Stimulated activated CD4-positive, alpha-beta T cell treated with anti-CD3 and anti-CD28 coated beads, Interleukin-4, amount 100 ng/mL, for 48 hours (primary cell): ENCODE measurements at regions not wholly inside any gene's neighbourhood (a gene's known extent, or its start where the extent isn't known, plus 50 kb on each side); places are given as distances from the start of the nearest gene placed in this dataset.

Experiments used
- DNase-seq, 2 donors: peaks; one replicate each; pipeline ENCODE4 v3.0.0-alpha.2; 2020; ENCODE audit warnings: low read depth in 2 of 2

DNA sequence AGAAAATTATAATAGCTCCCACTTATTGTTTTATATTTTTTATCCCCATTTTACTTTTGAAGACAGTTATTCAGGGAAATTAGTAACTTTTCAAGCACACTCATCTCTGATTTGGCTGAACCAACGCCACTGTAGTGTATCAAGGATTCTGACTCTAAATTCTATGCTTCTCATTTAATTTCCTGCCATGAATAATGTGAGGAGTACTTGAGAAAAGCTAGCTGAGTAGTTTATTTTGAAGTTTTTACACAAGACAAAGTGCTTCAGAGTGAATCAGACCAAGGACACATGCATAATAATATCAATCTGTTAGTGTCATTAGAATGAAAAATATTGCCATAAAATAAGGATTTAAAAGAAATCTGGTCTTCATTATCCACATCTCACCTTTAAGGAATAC lies 329.9 kb downstream of the SLITRK6 start:
- DNase-seq: no peak

DNA sequence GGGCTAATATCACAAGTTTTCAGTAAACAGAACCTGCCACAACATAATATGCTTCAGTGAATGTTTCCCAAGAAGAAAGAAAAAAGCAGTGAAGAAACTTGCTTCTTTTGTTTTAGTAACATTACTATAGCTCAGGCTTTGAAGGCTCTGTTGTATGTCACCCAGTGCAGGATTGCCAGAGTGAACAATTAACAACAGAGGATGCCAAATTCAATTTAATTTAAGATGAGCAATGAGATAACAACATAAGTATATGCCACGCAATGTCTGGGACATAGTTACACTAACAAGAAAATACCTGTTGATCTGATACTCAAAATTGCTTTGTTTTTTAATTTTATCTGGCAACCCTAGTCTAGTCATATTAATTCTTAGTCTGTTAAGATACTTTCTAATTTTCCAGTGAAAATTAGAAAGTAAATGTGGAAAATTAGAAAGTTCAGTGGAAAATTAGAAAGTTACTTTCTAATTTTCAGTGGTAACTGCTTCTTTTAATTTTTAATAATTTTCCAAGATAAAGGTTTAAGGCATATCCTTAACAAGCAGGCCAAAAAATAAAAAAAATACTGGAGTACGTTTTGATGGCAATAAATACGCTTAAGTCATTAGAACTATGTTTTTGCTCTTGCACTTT lies 336.3 kb downstream of the SLITRK6 start:
- no peak for DNase-seq

DNA sequence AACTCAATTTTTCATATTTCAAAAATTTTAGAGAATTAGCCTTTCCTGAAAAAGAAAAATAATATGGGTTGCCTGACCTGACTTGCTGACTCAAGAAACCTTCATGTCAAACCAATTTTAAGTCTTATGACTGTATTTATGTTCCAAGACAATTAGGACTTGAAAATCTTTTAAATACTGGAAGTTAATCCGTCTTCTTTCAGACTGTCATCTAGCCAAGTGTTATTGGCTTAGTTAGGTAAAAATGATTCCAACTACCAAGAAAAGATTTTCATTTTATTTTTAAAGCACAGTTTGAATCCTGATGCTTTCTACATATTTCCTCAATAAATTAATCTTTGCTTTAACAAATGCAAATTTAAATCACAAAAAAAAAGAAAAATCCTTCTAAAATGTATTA lies 337.6 kb downstream of the SLITRK6 start:
- DNase-seq: no peak

DNA sequence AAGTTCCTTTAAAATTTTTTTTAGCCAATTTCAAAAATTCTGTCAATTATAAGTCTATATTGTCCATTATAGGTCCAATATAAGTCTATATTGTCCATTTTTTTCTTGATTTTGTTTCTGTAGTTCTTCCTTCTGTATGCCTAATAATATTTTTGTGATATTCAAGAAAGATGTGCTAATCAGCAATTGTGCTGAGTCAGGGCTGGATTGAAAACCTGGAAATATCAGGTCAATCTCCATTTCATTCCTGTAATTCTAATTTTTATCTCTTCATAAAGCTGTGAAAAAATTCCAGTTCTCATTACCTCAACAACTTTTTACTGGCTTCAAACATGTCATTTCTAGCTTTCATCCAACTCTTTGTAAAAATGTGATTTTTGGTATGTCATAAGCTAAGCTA lies 353.7 kb downstream of the SLITRK6 start:
- DNase-seq: no peak

DNA sequence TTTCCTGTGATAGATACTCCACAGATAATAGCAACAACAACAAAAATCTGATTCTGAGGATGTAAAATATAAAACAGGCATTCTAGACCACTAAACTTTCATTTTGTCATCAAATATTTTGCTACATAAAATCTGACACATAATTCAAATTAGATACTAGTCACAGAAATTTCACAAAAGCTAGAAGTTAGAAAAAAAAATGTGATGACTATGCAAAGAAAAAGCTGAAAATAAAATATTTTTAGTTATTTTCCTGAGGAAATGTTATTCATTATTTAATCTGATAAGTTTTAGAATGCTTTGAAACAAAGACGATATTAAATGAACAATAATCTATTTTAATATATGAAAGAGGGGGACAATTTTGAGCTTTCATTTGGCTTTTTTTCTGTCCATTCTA lies 357.2 kb downstream of the SLITRK6 start:
- no peak for DNase-seq

DNA sequence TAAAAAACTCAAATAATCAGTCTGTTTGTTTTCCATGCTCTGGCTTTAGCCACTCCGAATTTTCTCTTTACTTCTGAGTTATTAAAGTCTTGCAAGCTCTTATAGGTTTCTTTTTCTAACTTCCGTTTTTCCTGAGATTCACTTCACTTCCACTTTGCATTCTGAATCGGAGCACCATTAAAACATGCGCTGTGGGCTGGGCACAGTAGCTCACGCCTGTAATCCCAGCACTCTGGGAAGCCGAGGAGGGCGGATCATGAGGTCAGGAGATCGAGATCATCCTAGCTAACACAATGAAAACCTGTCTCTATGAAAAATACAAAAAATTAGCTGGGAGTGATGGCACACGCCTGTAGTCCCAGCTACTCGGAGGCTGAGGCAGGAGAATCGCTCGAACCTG lies 357.9 kb downstream of the SLITRK6 start:
- DNase-seq: no peak

DNA sequence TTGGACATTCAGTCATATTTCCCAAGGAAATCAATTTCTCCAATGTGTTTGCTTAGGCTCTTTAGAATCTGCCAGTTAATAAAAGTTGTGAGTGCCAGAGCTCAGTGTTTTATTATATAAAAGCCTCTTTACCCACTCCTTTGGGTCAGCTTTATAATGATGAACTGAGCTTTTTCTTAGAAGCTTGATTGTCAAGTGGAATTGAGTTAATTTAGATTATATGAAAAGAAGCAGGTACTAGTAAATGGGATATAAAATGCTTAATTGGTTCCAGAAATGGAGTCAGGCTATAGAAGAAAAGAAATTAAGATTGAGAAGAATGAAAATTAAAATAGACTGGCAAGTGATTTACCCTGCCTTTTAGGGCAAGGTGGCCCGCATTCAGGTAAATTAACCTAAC lies 363.2 kb downstream of the SLITRK6 start:
- DNase-seq: no peak

DNA sequence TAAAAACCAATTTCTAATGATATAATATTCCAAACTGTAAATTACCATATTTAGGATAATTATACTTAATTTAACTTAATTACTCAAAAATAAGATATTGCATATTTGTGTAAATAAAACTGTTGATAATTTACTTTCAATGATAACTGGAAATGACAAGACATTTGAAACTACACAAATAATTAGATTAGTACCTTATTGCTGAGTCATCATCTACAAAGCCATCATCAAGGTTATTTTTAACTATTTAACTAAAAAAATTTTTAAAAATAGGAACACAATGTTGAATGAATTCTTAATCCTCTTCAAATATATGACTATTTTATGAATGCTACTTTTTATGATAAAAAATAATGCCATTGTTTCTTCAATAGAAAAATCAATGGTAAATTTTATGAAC lies 364.3 kb downstream of the SLITRK6 start:
- DNase-seq: no peak

DNA sequence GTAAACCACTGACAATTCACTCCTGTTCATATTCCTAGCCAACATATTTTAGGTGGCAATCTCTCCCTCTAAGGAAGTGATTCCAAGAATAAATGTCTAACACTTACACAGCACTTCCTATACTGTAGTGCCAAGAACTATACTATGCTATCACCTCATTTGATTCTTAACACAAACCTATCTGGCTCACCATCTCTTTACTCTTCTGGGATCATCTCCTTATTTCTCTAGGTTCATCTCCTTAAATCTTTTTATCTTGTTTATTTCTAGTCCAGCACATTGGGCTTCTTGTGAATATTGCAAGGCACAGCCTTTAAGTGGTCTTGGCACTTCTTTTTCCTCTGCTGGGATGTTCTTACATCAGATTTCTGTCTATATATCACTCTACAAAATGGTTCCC lies 366.3 kb downstream of the SLITRK6 start:
- no peak for DNase-seq

DNA sequence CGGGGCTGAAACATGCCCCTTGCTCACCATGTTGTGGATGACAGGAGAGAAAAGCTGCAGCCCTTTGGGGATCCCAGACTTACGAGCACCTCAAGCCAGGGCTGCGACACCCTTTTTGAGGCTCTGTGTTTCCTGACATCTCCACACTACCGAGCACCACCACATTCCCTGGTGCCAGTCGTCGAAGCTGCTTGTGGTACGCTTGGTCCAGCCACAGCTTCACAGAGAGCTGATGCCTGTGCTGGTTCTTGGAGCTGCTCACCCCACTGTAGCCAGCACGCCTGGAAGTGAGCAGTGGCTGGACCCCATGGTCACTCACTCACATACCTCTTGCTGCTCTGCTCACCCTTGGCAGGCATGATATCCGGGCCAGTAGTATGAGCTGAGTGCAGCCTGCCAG lies 367.5 kb downstream of the SLITRK6 start:
- DNase-seq: no peak

DNA sequence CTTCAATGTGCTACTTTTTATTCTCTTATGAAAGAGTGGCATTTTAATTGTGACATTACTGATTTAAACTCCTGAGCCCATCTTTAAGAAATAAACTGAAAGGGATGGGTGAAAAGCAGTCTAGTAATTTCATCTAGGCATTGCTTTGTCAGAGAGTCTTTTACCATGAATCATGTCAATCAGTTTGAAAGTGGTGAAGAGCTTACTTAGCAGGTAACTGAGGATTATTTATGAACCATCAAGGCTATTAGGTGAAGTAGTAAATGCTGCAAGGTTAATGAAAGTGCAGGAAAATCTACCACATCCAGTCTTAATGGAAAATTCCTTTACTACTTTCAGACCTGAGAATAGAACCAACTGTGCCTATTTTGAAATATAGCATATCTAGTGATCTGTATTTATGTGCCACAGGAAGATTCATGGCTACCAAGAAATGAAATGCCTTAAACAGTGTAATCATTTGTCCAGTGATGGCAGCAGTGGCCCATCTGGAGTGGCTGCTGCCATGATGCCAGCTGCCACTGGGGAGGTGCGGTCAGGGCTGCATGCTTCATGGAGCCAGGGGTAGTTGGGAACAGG lies 368.9 kb downstream of the SLITRK6 start:
- no peak for DNase-seq

DNA sequence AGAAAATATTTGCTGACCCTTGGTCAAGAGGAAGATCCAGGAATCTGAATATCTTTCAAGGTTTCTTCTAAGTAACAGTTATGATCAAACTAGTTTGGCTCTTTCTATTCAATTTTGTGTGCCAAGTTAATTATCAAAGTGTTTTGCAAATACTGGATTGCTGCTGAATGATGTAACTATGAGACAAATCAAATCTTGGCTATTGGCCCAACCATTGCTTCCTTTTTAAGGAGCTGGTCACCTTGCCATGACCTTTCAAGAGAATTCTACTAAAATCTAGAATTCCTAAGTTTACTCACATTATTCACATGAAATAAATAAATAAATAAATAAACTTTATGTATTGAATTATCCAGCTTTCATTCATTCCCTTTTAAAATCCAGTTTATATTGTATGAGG lies 371.8 kb downstream of the SLITRK6 start:
- DNase-seq: no peak

DNA sequence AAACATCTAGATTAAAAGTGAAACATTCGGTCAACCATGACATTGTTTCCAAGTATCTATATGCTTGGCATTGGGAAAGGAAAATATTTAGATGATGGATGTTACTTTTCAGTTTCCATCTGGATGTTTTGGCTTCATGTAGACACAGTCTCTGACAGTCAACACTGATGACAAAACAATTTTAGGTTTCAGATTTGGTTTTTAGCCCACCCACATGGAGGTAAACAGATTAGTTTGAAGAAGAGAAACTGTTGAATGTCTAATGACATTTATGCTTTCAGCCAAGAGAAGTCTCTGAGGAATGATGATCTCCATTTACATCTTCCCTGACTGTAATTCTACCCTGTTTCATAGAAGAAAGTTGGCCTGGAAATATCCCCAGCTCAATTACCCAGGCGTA lies 379.1 kb downstream of the SLITRK6 start:
- no peak for DNase-seq

DNA sequence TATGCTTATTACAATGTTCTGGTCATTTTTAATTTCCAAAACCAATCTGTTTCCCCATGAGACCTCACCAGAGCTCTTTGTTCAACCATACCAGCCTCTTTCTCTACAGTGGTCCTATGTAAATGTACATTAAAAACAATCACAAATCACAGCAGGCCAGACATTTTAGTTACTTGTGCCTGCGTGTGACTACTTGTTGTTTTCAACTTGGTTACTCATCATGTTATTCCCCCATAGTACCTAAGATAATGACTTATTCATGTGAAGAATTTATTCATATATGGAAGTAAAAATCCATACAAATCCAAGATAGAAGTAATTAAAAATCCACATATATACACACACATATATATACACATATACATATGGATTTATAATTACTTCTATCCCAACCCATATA lies 379.6 kb downstream of the SLITRK6 start:
- DNase-seq: no peak

DNA sequence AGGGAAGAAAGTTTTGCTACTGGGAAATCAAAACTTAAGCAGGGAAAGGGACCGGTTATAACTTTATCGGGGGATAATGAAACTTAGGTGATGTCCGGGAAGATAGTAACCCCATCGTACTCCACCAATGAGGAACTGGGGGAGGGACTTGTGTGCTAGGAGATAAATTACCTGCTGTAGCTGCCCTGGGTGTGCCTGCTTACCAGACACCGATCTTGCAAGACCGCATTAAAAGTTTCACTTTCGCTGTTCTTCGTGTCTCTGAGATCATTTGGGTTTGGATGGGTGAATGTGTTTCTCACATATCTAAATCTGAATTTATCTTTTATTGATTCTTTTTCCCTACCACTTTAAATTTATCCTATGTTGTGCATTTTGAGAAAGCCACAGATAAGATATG lies 381.4 kb downstream of the SLITRK6 start:
- no peak for DNase-seq

DNA sequence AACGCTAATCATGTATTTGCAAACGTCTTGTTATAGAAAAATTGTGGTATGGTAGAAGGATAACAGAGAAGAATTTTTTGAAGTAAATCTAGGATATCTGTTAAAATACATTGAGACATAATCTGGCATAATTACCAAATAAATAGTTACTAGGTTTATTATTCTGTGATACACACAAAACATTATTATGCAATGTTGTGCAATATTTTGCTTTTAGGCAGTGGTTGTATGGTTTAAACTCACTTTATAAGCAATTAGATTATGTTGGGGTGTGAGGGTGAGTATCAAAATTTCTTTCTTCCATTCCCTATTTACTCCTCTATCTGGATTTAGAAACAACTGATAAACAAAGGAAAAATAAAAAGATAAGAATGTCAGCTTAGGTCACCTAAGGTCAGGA lies 385.6 kb downstream of the SLITRK6 start:
- DNase-seq: no peak

DNA sequence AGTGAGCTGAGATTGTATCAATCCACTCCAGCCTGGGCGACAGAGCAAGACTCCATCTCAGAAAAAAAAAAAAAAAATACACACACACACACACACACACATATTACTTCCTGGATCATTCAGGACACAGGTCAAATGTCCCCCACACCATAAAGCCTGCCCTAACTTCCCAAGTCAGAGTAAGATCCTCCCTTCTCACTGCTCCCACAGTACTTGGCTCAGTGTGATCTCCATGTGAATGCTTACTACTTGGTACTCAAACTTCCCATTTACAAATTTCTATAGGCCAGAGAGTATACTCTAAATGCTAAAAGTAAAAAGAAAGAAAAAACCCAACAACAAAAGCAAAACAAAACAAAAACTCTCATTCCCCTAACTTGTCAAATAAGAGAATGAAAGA lies 386.8 kb downstream of the SLITRK6 start:
- no peak for DNase-seq

DNA sequence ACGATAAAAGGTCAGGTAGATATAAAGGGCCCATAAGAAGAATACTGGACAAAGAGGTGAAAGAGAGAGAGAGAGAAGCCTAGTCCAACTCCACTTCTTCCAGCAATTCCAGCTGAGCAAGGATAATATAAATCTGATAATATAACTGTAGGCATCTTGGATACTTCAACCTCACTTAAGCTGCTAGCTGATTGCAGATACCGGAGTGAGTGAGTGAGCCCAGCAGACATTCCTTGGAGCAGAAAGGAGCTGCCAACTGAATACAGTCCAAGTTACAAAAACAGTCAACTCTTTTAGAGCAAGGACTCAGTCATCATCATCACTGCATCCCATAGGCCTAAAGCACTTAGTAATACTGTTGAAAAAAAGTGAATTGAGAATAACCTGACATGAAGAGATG lies 387.6 kb downstream of the SLITRK6 start:
- DNase-seq: no peak

DNA sequence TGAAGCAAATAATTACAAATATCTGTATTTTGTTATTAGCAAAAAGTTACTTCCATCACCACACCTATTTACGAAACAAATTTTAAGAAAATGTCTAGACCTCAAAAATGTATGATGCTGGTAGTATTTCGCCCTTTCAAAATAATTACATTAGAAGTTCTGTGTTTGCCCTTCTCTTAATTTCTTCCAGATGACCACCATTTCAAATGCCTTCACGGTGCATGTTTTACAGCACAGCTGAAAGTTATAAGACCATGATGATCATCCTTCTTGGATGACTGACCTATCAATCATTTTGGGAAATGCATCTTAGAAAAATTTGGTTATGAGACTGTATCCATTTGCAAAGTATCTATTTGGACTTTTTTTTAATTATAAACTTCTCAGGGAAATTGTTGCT lies 390.8 kb downstream of the SLITRK6 start:
- DNase-seq: no peak

DNA sequence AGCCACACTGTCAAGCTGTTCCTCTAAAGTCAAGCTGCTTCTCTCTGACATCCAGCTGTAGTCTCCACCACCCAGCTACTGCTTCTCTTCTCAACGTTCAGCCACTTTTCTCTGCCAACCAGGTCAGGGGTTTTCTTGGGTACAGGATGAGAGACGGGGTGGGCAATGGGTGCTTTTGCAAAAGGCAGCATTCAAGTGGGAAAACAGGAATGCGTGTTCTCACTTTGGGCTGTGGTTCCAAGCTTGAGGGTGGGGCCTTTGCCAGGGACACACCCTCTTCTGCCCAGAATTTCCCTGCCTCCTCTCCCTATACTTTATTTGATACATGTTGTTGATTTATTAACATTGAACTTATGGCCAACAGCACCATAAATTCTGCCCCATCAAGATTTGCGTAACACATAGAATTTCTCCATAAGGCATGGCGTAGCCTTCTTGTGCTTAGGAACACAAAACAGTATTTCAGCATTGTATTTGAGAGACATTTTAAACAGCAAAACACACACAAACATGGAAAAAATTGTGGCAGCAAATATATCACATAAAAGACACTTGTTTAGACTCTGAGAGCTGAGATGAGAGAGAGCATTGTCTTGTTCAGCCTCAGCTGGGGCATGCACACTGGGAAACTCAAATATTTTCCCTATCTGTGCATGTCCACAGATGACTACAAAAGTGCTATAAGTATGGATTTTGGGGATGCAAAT lies 392.8 kb downstream of the SLITRK6 start:
- no peak for DNase-seq

DNA sequence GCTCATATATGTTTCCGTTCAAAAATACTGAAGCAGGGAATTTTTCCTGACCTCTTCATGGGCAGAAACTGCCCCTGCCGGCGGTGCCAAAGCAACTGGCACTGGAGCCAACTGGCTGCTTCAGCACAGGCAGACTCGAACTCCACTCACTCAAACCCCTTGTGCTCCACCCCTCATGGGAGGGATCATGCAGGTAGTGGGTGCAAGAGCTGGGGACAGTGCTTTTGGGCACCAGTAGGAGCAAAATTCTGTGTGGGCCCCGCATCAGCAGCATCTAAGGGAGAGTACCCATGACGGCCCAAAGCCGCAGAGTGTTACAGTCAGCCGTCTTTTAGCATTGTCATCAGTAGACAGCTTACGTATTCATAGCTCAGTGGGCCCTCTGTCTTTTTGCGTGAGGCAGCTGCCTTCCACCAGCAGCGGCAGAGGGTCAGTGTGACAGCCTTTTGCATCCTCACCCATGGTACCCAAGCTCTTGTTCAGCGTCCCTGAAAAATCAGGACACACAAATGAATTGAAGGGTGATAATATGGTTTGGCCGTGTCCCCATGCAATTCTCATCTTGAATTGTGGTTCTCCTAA lies 393.8 kb downstream of the SLITRK6 start:
- no peak for DNase-seq

DNA sequence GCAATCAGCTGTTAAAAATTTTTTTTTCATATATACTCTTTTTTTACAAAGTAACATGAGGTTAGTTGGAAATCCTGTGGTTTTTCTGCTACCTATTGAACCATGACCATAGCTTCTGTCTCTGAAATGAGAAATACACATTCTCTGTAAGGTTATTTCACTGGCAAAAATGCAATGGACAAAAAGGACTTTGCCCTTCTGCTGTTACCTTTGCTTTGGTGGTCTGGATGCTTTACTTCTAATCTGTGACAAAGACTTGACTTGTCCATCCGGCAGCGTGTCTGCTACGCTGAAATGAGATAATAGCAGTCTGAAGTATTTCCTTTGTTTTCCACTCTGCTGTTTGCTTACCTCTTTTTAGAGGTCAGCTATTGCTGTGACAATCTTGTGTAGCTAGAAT lies 412.8 kb downstream of the SLITRK6 start:
- no peak for DNase-seq

DNA sequence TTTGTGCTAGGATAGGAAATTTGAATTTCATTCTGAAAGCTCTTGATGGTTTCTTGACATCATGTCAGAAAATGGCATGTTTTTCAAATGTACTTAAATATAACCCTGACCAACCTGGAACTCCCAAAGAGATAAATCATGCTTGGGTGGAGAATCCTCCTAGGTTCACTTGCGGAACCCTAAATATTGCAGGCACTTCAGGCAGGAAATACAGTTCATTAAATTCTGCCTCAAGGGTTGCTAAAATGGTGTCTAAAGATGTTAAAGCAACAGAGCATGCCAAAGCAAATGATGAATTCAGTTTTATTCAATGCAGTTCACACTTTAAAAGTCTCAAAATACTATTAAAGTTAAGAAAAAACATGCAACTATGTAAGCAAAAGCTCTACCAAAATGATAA lies 415.9 kb downstream of the SLITRK6 start:
- DNase-seq: no peak
